CD4-positive, alpha-beta T cell treated with Interleukin-21 for 1 hour (primary cell): ENCODE measurements at regions not wholly inside any gene's neighbourhood (a gene's known extent, or its start where the extent isn't known, plus 50 kb on each side); places are given as distances from the start of the nearest gene placed in this dataset.

Experiments
- DNase-seq: peaks from one replicate; pipeline ENCODE4 v3.0.0-alpha.2; 2020

DNA sequence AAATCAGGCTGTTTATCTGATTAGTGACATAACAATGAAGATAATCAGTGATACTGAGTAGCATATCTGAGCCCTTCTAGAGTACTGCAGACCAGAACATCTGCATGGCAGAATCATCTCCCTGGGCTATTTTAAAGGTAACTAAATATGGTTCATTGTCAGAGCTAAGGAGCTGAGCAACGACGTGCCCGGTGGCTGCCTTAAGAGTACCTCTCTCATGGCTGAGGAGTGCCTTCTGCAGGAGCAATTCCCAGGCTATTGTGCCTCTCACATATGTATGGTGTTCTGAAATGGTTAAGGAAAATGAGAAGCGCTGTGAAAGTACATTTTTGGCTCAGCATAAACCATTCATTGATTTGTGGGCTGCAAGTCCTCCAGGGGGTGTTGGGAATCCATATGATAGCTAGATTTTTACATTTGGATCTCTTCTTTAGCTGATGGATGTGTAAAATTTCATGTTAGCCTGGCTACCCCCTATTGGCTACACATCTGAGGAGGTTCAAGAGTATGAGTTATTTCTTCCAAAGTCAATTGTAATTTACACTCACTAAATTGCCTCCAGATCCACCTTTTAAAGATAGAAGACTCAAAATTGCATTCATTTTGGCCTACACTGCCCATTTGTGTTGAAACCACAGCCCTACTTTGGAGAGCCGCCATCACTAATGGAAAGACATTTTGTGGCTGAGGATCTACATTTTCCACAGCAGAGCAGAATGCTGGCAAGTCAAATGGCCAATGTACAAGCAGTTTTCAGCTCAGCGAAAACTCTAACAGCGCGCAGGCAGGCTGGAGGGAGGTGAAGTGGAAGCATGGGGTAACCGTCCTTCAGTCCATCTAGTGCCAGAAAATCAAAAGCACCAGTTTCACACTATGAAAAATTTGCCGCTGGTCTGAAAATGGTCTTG, 198.0 kb downstream of the SIM1 start:
- no peak for DNase-seq

DNA sequence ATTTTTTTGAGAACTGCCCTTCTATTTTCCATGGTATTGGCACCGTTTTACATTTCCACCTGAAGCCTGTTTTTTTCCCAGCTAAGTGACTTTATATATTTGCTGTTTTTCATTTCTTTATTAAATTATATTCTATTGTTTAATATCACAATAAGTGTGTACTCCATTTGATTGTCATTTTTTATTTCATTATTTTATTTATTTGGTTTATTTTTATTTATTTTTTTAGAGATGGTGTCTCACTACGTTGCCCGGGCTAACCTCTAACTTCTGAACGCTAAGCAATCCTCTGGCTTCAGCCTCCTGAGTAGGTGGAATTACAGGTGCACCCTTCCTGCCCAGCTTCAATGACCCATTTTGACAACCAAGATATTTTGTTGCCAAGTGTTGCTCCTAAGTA, 202.6 kb downstream of the SIM1 start:
- no peak for DNase-seq

GRCh38 chr6:100261486-100261885, 203.2 kb downstream of the SIM1 start:
- DNase-seq, result no peak

GRCh38 chr6:100260584-100260983, 204.1 kb downstream of the SIM1 start:
- DNase-seq, result no peak

- no peak for DNase-seq
These were observed 204.9 kb downstream of the SIM1 start for GRCh38 chr6:100259865-100260264.

GRCh38 chr6:100258752-100259151, 206.0 kb downstream of the SIM1 start:
- DNase-seq, result no peak

- DNase-seq, result peak; percentile 23
These were observed 206.8 kb downstream of the SIM1 start for GRCh38 chr6:100257793-100258395.

DNA sequence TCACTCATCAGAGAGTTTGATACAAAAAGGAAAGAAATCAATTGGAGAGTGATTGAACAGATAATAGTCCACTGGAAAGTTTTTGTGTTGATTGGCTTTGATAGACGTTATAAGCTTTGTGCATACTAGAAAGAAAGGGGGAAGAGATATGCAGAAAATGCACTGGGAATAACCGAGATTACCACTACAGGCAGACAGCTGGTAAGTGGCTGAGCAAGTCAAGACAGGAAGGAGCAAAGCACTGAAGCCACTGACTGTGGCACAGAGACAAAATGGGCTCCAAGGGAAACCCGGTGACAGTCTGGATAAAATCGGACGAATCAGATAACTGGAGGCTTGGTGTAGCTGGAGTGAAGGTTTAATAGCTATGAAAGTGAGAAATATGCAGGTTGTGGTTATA, 209.0 kb downstream of the SIM1 start:
- DNase-seq, result no peak

GRCh38 chr6:100247123-100247522, 217.6 kb downstream of the SIM1 start:
- no peak for DNase-seq

- no peak for DNase-seq
These were observed 218.5 kb downstream of the SIM1 start for GRCh38 chr6:100246206-100246605.

DNA sequence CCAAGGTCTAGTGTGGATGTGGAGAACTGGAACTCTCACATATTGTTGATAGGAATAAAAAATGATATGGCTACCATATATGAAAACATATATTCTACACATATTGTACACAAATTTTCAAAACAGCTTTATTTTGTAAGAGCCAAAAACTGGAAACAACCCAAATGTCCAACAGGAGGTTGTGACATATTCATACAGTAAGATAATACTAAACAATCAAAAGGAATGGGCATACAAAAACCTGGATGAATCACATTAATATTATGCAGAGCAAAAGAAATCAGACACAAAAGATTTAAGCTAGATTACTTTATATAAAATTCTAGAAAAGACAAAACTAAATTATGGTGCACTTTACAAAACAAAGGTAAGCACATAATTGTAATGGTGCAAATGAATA, 223.9 kb downstream of the SIM1 start:
- no peak for DNase-seq

DNA sequence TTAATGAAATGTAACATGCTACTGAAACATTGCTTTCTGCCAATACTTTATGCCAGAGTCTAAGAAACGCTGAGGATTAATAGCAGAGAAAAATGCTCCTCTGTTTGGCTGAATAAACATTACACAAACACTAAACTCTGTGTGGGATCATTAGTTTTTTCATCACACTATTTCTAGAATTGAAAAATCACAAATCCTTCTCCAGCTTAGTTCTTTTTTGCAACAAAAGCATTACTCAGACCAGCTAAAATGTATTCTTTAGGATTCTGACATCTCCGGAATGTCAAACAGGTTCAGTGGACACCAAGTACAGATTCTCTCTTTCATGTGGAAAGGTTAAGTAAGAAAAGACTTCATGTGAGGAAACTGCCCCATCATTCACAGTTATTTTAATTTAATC, 226.9 kb downstream of the SIM1 start:
- no peak for DNase-seq

- DNase-seq, result no peak
These were observed 228.3 kb downstream of the SIM1 start for GRCh38 chr6:100236389-100236788.

GRCh38 chr6:100235631-100236030, 229.1 kb downstream of the SIM1 start:
- no peak for DNase-seq

DNA sequence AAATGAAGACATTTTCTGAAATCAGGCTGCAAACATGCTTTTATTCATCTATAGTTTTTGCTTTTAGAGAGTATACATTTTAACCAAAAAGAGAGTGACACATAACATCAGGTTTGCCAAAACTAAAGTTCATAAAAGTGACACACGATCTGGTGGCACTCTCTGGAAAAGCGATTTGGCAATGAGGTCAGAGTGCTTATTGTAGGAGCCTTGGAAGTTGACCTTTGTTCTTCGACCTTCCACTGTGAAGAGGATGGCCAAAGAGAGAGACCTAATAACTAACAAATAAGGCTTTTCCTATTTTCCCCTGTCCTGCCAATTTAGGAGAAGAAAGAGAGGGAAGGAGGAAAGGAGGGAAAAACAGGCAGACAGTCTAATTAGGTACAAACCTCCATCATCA, 230.1 kb downstream of the SIM1 start:
- no peak for DNase-seq

DNA sequence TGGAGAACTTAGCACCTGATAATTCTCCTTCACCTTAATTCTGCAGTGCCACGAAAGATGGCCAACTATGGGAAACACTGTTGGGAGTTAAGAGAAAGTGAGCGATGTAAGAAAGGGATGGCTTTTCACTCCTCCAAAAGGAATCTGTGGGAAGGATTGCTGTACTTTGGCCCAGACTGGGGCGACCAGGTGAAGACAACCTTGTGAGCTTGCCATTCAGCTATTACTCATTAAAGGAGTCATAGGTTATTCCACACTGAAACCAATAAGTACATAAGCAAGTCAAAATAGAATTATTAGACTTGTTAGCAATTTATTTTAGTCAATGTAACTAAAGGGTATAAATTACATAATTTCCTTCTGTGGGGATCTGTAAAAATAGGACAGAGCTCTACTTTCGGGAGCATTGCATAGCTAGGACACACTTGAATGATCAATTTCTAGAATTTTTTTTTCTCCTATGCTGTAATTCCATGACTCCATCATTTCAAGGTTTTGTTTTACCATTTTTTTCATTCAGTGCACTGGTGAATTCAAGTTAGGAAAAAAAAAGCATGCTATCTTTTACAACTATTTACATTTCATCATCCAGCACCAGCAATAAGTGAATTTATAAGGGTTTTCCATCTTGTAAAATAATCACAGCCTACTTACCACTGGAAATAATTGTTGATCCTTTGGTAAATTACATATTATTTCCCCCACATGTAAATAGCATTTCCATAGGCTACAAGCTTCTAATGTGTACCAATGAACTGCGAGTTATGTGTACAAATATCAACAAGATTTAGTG, 231.7 kb downstream of the SIM1 start:
- no peak for DNase-seq

DNA sequence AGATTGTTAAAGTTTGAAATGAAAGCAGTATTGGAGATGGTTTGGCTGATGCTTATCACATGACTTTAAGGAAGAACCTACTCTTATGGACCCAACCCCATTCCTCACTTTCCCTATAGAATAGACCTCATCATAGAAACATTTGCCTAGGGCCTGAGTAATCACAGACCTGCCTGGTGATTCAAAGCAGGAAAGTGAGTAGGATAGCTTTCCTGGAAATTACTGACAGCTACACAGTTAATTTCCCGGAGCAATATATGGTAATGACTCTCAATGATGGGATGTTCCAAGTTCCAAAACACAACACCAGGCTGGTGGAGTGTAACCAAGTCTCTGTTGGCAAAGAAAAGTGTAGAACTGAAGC, 233.8 kb downstream of the SIM1 start:
- no peak for DNase-seq

DNA sequence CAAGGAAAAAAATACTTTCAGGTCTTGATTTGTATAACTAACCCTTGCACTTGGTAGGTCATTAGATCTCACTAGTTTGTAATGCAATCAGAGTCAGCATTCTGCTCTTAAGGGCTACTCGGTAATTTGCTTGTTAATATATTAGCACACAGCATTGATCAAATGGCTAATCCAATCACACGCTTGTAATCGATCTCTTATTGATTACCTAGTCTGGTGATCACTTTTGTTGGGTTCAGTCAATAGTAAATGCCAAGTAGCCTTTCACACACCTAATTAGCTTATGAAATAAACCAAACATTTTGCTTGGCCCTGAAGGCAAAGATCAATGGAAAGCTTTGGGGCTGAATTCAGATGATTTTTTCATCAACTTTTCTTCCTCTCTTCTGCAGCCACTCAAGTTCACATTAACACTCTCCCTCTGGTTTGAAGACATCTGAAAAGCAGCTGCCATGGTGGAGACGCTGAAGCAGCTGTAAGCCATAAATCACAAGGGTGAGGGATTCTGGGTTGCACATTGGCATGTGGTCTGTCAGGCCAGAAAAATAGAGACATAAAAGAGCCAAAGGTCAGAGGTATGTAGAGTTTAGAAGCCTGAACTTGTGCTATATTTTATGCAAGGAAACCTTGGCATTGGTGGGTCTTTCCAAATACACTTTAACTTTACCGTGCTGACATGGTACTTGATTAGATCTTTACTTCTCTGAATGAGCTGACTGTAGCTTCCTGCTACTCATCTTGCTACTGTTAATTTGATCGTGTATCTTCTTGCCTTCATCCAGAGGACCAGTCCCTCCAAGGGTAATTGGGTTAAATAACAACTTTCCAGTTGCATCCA, 234.4 kb downstream of the SIM1 start:
- DNase-seq, result no peak

DNA sequence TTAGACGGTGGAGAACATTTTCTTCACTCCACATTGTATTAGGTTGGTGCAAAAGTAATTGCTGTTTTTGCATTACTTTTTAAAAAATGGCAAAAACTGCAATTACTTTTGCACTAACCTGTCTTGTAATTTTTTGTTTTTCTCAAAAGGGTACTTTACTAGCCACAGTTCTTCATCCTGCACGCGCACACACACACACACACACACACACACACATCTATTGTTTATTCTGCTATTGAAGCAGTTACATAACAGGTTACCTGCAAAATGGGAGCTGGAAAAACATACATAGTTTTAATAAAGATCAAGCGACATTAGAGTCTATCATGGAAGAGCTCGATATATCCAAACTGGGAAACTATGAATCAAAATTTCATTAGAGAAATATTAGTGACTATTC, 235.2 kb downstream of the SIM1 start:
- DNase-seq, result no peak

GRCh38 chr6:100228834-100229441, 234.9 kb upstream of the MCHR2 start:
- peak; percentile 61 for DNase-seq

DNA sequence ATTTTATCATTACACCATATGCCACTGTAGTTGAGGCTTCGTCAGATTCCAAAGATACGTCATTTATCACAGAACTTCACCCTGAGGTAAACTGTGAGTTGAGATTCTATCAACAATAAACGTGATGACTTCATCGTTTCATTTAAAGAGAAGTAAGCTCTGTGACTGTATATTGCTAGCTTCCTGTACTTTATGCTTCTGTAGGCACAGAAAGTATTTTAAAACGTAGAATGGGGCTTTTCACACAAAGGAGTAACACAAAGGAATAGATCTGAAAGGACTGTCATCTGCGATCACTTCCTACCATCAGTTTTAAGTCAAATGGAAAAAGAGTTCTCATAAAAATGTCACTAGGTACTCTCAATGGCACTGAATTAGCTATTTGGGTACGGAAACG, 234.4 kb upstream of the MCHR2 start:
- no peak for DNase-seq

- DNase-seq, result no peak
These were observed 232.8 kb upstream of the MCHR2 start for GRCh38 chr6:100226811-100227210.
